Stimulated activated CD8-positive, alpha-beta memory T cell treated with anti-CD3 and anti-CD28 coated beads, Interleukin-4, amount 100 ng/mL, for 48 hours (primary cell): ENCODE measurements at regions not wholly inside any gene's neighbourhood (a gene's known extent, or its start where the extent isn't known, plus 50 kb on each side); places are given as distances from the start of the nearest gene placed in this dataset.

Experiments used
- DNase-seq: peaks from one replicate; pipeline ENCODE4 v3.0.0-alpha.2; 2020

- DNase-seq: no peak
These were observed 471.9 kb downstream of the MIAT start for GRCh38 chr22:27129266-27129665.

- no peak for DNase-seq
These were observed 473.5 kb downstream of the MIAT start for GRCh38 chr22:27130906-27131305.

- no peak for DNase-seq
These were observed 474.0 kb downstream of the MIAT start for GRCh38 chr22:27131346-27131745.

- no peak for DNase-seq
These were observed 475.0 kb downstream of the MIAT start for GRCh38 chr22:27132400-27132799.

GRCh38 chr22:27133019-27133431 lies 475.6 kb downstream of the MIAT start:
- no peak for DNase-seq

GRCh38 chr22:27133681-27134314 lies 476.4 kb downstream of the MIAT start:
- DNase-seq: no peak

GRCh38 chr22:27134315-27134701 lies 476.9 kb downstream of the MIAT start:
- peak; percentile 47 for DNase-seq

- DNase-seq: no peak
These were observed 477.9 kb downstream of the MIAT start for GRCh38 chr22:27135031-27135981.

- DNase-seq: no peak
These were observed 479.2 kb downstream of the MIAT start for GRCh38 chr22:27136596-27136995.

GRCh38 chr22:27137871-27138337 lies 480.5 kb downstream of the MIAT start:
- DNase-seq: no peak

GRCh38 chr22:27138471-27138870 lies 481.1 kb downstream of the MIAT start:
- DNase-seq: no peak

GRCh38 chr22:27139935-27140511 lies 482.6 kb downstream of the MIAT start:
- no peak for DNase-seq

GRCh38 chr22:27142286-27142685 lies 484.9 kb downstream of the MIAT start:
- no peak for DNase-seq

GRCh38 chr22:27144321-27144720 lies 486.9 kb downstream of the MIAT start:
- no peak for DNase-seq

- DNase-seq: no peak
These were observed 489.7 kb downstream of the MIAT start for GRCh38 chr22:27146866-27147633.

GRCh38 chr22:27148055-27148454 lies 490.7 kb downstream of the MIAT start:
- no peak for DNase-seq

- DNase-seq: no peak
These were observed 491.6 kb downstream of the MIAT start for GRCh38 chr22:27148886-27149470.

- no peak for DNase-seq
These were observed 492.6 kb downstream of the MIAT start for GRCh38 chr22:27149921-27150543.

- no peak for DNase-seq
These were observed 493.2 kb downstream of the MIAT start for GRCh38 chr22:27150544-27150941.

- no peak for DNase-seq
These were observed 494.0 kb downstream of the MIAT start for GRCh38 chr22:27151407-27151806.

- DNase-seq: no peak
These were observed 494.6 kb downstream of the MIAT start for GRCh38 chr22:27152033-27152432.

- DNase-seq: no peak
These were observed 495.5 kb downstream of the MIAT start for GRCh38 chr22:27152883-27153282.
